ENCODE measurements at regions not wholly inside any gene's neighbourhood (a gene's known extent, or its start where the extent isn't known, plus 50 kb on each side); places are given as distances from the start of the nearest gene placed in this dataset.
"Not testable (repeated sequence)": the region's sequence is repeated elsewhere in the genome, so short reads cannot be mapped to it uniquely, and the experiment has no call there.

GRCh38 chr11:97856666-97857065 is 1164.1 kb upstream of the CNTN5 start:
- no peak for DNase-seq (ENCODE audit: low read depth, low spot score)

GRCh38 chr11:97860237-97860636 is 1160.5 kb upstream of the CNTN5 start:
- DNase-seq (ENCODE audit: low read depth, low spot score) = no peak

GRCh38 chr11:97862021-97862420 is 1158.7 kb upstream of the CNTN5 start:
- DNase-seq (ENCODE audit: low read depth, low spot score) = no peak

GRCh38 chr11:97865424-97866012 is 1155.2 kb upstream of the CNTN5 start:
- DNase-seq (ENCODE audit: low read depth, low spot score) = no peak

GRCh38 chr11:97871816-97872215 is 1148.9 kb upstream of the CNTN5 start:
- DNase-seq (ENCODE audit: low read depth, low spot score) = no peak

- no peak for DNase-seq (ENCODE audit: low read depth, low spot score)
These were observed 1140.5 kb upstream of the CNTN5 start for GRCh38 chr11:97880209-97880608.

- no peak for DNase-seq (ENCODE audit: low read depth, low spot score)
These were observed 1137.7 kb upstream of the CNTN5 start for GRCh38 chr11:97883086-97883485.

- DNase-seq (ENCODE audit: low read depth, low spot score) = no peak
These were observed 1132.1 kb upstream of the CNTN5 start for GRCh38 chr11:97888641-97889040.

GRCh38 chr11:97890466-97890865 is 1130.3 kb upstream of the CNTN5 start:
- no peak for DNase-seq (ENCODE audit: low read depth, low spot score)

- no peak for DNase-seq (ENCODE audit: low read depth, low spot score)
These were observed 1127.1 kb upstream of the CNTN5 start for GRCh38 chr11:97893612-97894011.

GRCh38 chr11:97894978-97895377 is 1125.8 kb upstream of the CNTN5 start:
- no peak for DNase-seq (ENCODE audit: low read depth, low spot score)

GRCh38 chr11:97895572-97895971 is 1125.2 kb upstream of the CNTN5 start:
- DNase-seq (ENCODE audit: low read depth, low spot score) = no peak

GRCh38 chr11:97902828-97903227 is 1117.9 kb upstream of the CNTN5 start:
- no peak for DNase-seq (ENCODE audit: low read depth, low spot score)

GRCh38 chr11:97905101-97905500 is 1115.6 kb upstream of the CNTN5 start:
- DNase-seq (ENCODE audit: low read depth, low spot score) = no peak

- no peak for DNase-seq (ENCODE audit: low read depth, low spot score)
These were observed 1115.1 kb upstream of the CNTN5 start for GRCh38 chr11:97905671-97906070.

GRCh38 chr11:97908354-97908753 is 1112.4 kb upstream of the CNTN5 start:
- DNase-seq (ENCODE audit: low read depth, low spot score) = no peak

GRCh38 chr11:97909614-97910399 is 1110.9 kb upstream of the CNTN5 start:
- DNase-seq (ENCODE audit: low read depth, low spot score) = no peak

GRCh38 chr11:97912629-97913028 is 1108.1 kb upstream of the CNTN5 start:
- DNase-seq (ENCODE audit: low read depth, low spot score) = no peak

GRCh38 chr11:97922933-97923332 is 1097.8 kb upstream of the CNTN5 start:
- DNase-seq (ENCODE audit: low read depth, low spot score) = not testable (repeated sequence)

GRCh38 chr11:97934572-97935208 is 1086.1 kb upstream of the CNTN5 start:
- no peak for DNase-seq (ENCODE audit: low read depth, low spot score)

GRCh38 chr11:97937501-97937900 is 1083.2 kb upstream of the CNTN5 start:
- no peak for DNase-seq (ENCODE audit: low read depth, low spot score)

- no peak for DNase-seq (ENCODE audit: low read depth, low spot score)
These were observed 1082.0 kb upstream of the CNTN5 start for GRCh38 chr11:97938789-97939188.

- DNase-seq (ENCODE audit: low read depth, low spot score) = no peak
These were observed 1077.3 kb upstream of the CNTN5 start for GRCh38 chr11:97943493-97943892.

All from smooth muscle cell of the brain vasculature (primary cell).